IMR-90 (cell line): ENCODE measurements at regions not wholly inside any gene's neighbourhood (a gene's known extent, or its start where the extent isn't known, plus 50 kb on each side); places are given as distances from the start of the nearest gene placed in this dataset.

Experiments used
- ATAC-seq: fragments of 200-7000 bp; cut with Tn5 transposase; 2 replicates; pipeline ENCODE4 v1.9.1; 2020; ENCODE audit warnings: low read depth, mild to moderate bottlenecking, moderate library complexity
- BruUV-seq: library from RNA; stranded (reverse); fragments of 400-500 nt; replicated peaks from 2 replicates; lab custom pipeline; 2021; lab: Mats Ljungman, UMichigan
- CTCF ChIA-PET: fragments of 300-600 bp; formaldehyde crosslinking; extraction: SDS; loops from one replicate; lab custom pipeline; 2021; ENCODE audit warnings: antibody characterized with exemption; lab: Yijun Ruan, JAX
- POLR2A ChIA-PET: fragments of 300-600 bp; sonication (Branson Sonifier 250); formaldehyde crosslinking; loops from one replicate; lab custom pipeline; 2022; ENCODE audit warnings: antibody characterized with exemption; ENCODE audit not compliant: unreplicated experiment; lab: Charles Lee
- DNase-seq: peaks from one replicate; pipeline ENCODE4 v3.0.0; 2013
- H2AFZ ChIP-seq: replicated peaks from 2 replicates; pipeline ENCODE3; 2013; ENCODE audit warnings: low read length, mild to moderate bottlenecking; ENCODE audit not compliant: poor library complexity
- H2AK5ac ChIP-seq: 2 replicates; pipeline ENCODE4 v1.6.1; 2013; ENCODE audit warnings: low read depth, low read length, inconsistent platforms
- H2AK9ac ChIP-seq: replicated peaks from 2 replicates; pipeline ENCODE3; 2013; ENCODE audit warnings: mild to moderate bottlenecking, low read depth, low read length, moderate library complexity; ENCODE audit not compliant: poor library complexity
- H2BK120ac ChIP-seq: 2 replicates; pipeline ENCODE4 v1.6.1; 2013; ENCODE audit warnings: low read depth, low read length, inconsistent platforms
- H2BK15ac ChIP-seq: 3 replicates; pipeline ENCODE4 v1.6.1; 2013; ENCODE audit warnings: low read depth, low read length, inconsistent platforms
- H2BK20ac ChIP-seq: 2 replicates; pipeline ENCODE4 v1.6.1; 2013; ENCODE audit warnings: low read depth, mild to moderate bottlenecking, inconsistent platforms, low read length, moderate library complexity
- H2BK5ac ChIP-seq: 2 replicates; pipeline ENCODE4 v1.6.1; 2013; ENCODE audit warnings: mild to moderate bottlenecking, low read depth, low read length, inconsistent platforms; ENCODE audit not compliant: poor library complexity, severe bottlenecking
- H3K14ac ChIP-seq: replicated peaks from 2 replicates; pipeline ENCODE4 v1.6.1; 2013; ENCODE audit warnings: low read depth, low read length, inconsistent platforms
- H3K18ac ChIP-seq: 2 replicates; pipeline ENCODE4 v1.6.1; 2013; ENCODE audit warnings: low read depth, low read length, control low read depth
- H3K23ac ChIP-seq: 2 replicates; pipeline ENCODE4 v1.6.1; 2013; ENCODE audit warnings: low read depth, low read length, inconsistent platforms
- H3K27ac ChIP-seq: 2 replicates; pipeline ENCODE4 v1.5.1; 2013; ENCODE audit warnings: mild to moderate bottlenecking, control low read depth, low read length; ENCODE audit not compliant: insufficient read depth
- H3K27me3 ChIP-seq: 2 replicates; pipeline ENCODE4 v1.6.1; 2013; ENCODE audit warnings: low read length; ENCODE audit not compliant: control insufficient read depth, insufficient read depth
- H3K36me3 ChIP-seq: 2 replicates; pipeline ENCODE4 v1.6.1; 2013; ENCODE audit warnings: low read length, mixed read lengths; ENCODE audit not compliant: control insufficient read depth, insufficient read depth
- H3K4ac ChIP-seq: 2 replicates; pipeline ENCODE4 v1.6.1; 2013; ENCODE audit warnings: low read depth, low read length, inconsistent platforms
- H3K4me1 ChIP-seq: 2 replicates; pipeline ENCODE4 v1.6.1; 2013; ENCODE audit warnings: low read length, mixed read lengths; ENCODE audit not compliant: control insufficient read depth, insufficient read depth
- H3K4me2 ChIP-seq: 2 replicates; pipeline ENCODE4 v1.6.1; 2013; ENCODE audit warnings: low read depth, mild to moderate bottlenecking, control low read depth, low read length, moderate library complexity
- H3K4me3 ChIP-seq: 2 replicates; pipeline ENCODE4 v1.5.1; 2013; ENCODE audit warnings: low read depth, mild to moderate bottlenecking, control low read depth, low read length, moderate library complexity; ENCODE audit not compliant: insufficient read depth
- H3K56ac ChIP-seq: 2 replicates; pipeline ENCODE4 v1.6.1; 2013; ENCODE audit warnings: low read length, inconsistent platforms; ENCODE audit not compliant: insufficient read depth; ENCODE audit errors: extremely low read depth
- H3K79me1 ChIP-seq, 2 experiments: 2 replicates each; pipeline ENCODE4 v1.6.1; 2013; ENCODE audit warnings: low read length in 2 of 2, inconsistent platforms in 1 of 2, low read depth in 1 of 2
- H3K9ac ChIP-seq: 2 replicates; pipeline ENCODE4 v1.6.1; 2013; ENCODE audit warnings: low read depth, low read length, control low read depth
- H3K9me1 ChIP-seq: 2 replicates; pipeline ENCODE4 v1.6.1; 2013; ENCODE audit warnings: low read length, inconsistent platforms; ENCODE audit not compliant: insufficient read depth
- H3K9me3 ChIP-seq: 2 replicates; pipeline ENCODE4 v1.6.1; 2013; ENCODE audit warnings: low read length; ENCODE audit not compliant: control insufficient read depth, insufficient read depth
- H4K20me1 ChIP-seq: 2 replicates; pipeline ENCODE4 v1.6.1; 2013; ENCODE audit warnings: low read length, inconsistent platforms; ENCODE audit not compliant: insufficient read depth
- H4K5ac ChIP-seq: 2 replicates; pipeline ENCODE4 v1.6.1; 2013; ENCODE audit warnings: mild to moderate bottlenecking, low read depth, low read length, control low read depth
- H4K8ac ChIP-seq, 2 experiments: 2 replicates each; pipeline ENCODE4 v1.6.1; 2013; ENCODE audit warnings: low read depth in 2 of 2, low read length in 2 of 2, control low read depth in 1 of 2, inconsistent platforms in 1 of 2
- H4K91ac ChIP-seq: 2 replicates; pipeline ENCODE4 v1.6.1; 2013; ENCODE audit warnings: low read depth, low read length, inconsistent platforms; ENCODE audit not compliant: insufficient read depth
- BHLHE40 ChIP-seq: fragments of 150-350 bp; IDR thresholded peaks from 2 replicates; pipeline ENCODE4 v1.6.1; 2016; ENCODE audit warnings: mild to moderate bottlenecking, low read depth, low read length
- CEBPB ChIP-seq: IDR thresholded peaks from 2 replicates; pipeline ENCODE4 v1.6.1; 2012; ENCODE audit warnings: low read depth, low read length, improper control_type of control experiment
- CHD1 ChIP-seq: IDR thresholded peaks from 2 replicates; pipeline ENCODE4 v1.6.1; 2012; ENCODE audit warnings: low read depth, low read length, improper control_type of control experiment
- FOS ChIP-seq: fragments of 150-350 bp; IDR thresholded peaks from 2 replicates; pipeline ENCODE4 v1.6.1; 2016; ENCODE audit warnings: low read depth, low read length
- MAFK ChIP-seq: IDR thresholded peaks from 2 replicates; pipeline ENCODE4 v1.6.1; 2012; ENCODE audit warnings: low read depth, low read length, improper control_type of control experiment
- MAZ ChIP-seq: IDR thresholded peaks from 2 replicates; pipeline ENCODE4 v1.6.1; 2012; ENCODE audit warnings: low read depth, mild to moderate bottlenecking, low read length, improper control_type of control experiment, moderate library complexity, borderline replicate concordance
- MXI1 ChIP-seq: IDR thresholded peaks from 2 replicates; pipeline ENCODE4 v1.6.1; 2012; ENCODE audit warnings: low read depth, mild to moderate bottlenecking, low read length, moderate library complexity, borderline replicate concordance
- NFE2L2 ChIP-seq: fragments of 150-350 bp; IDR thresholded peaks from 2 replicates; pipeline ENCODE4 v1.6.1; 2016; ENCODE audit warnings: low read depth, mild to moderate bottlenecking, low read length
- POLR2A ChIP-seq: IDR thresholded peaks from 2 replicates; pipeline ENCODE4 v1.6.1; 2012; ENCODE audit warnings: mild to moderate bottlenecking, low read depth, low read length
- RAD21 ChIP-seq: IDR thresholded peaks from 2 replicates; pipeline ENCODE4 v1.6.1; 2012; ENCODE audit warnings: low read length, improper control_type of control experiment
- RCOR1 ChIP-seq: IDR thresholded peaks from 2 replicates; pipeline ENCODE4 v1.6.1; 2012; ENCODE audit warnings: mild to moderate bottlenecking, low read length, improper control_type of control experiment; ENCODE audit not compliant: insufficient replicate concordance
- RFX5 ChIP-seq: IDR thresholded peaks from 2 replicates; pipeline ENCODE4 v1.8.0; 2012; ENCODE audit warnings: low read depth, mild to moderate bottlenecking, low read length, moderate library complexity
- SMC3 ChIP-seq: fragments of 150-350 bp; IDR thresholded peaks from 2 replicates; pipeline ENCODE4 v1.6.1; 2016; ENCODE audit warnings: low read depth, mild to moderate bottlenecking, antibody characterized with exemption, low read length, moderate library complexity
- WGBS, 2 experiments: methylation state at CpG; one replicate each; pipeline versions ENCODE4 v1.1.5 to v1.1.7; 2013; ENCODE audit warnings: missing lambda C conversion rate in 2 of 2; ENCODE audit not compliant: insufficient read length in 1 of 2; ENCODE audit errors: extremely low coverage in 2 of 2; 5-methylcytosine and 5-hydroxymethylcytosine counted together
- dilution Hi-C: fragments of 300-500 bp; cut with HindIII; formaldehyde crosslinking; loops from one replicate; pipeline ENCODE4 v1.14.3; 2018; ENCODE audit warnings: low sequenced_read_pairs; ENCODE audit not compliant: unreplicated experiment
- in situ Hi-C: fragments of 300-500 bp; cut with MboI; formaldehyde crosslinking; loops from 3 replicates; pipeline ENCODE4 v1.14.3; 2019; ENCODE audit warnings: low sequenced_read_pairs, inconsistent platforms, mixed read lengths
- intact Hi-C: fragments of 100-400 bp; cut with micrococcal nuclease; formaldehyde crosslinking; loops from 2 replicates; pipeline ENCODE4 v1.10.0; 2022
- TF ChIP-seq, protein P1 (sequence below): conservative IDR thresholded peaks from 2 replicates; pipeline ENCODE4 v1.5.1; 2012; ENCODE audit warnings: mild to moderate bottlenecking, low read depth, low read length, improper control_type of control experiment
- TF ChIP-seq, protein P2 (sequence below): fragments of 150-350 bp; IDR thresholded peaks from 2 replicates; pipeline ENCODE4 v1.6.1; 2017; ENCODE audit warnings: mild to moderate bottlenecking, antibody characterized with exemption, low read length, low read depth
- TF ChIP-seq, protein P3 (sequence below): fragments of 150-350 bp; IDR thresholded peaks from 2 replicates; pipeline ENCODE4 v1.6.1; 2016; ENCODE audit warnings: low read depth, mild to moderate bottlenecking, low read length, moderate library complexity, borderline replicate concordance

DNA sequence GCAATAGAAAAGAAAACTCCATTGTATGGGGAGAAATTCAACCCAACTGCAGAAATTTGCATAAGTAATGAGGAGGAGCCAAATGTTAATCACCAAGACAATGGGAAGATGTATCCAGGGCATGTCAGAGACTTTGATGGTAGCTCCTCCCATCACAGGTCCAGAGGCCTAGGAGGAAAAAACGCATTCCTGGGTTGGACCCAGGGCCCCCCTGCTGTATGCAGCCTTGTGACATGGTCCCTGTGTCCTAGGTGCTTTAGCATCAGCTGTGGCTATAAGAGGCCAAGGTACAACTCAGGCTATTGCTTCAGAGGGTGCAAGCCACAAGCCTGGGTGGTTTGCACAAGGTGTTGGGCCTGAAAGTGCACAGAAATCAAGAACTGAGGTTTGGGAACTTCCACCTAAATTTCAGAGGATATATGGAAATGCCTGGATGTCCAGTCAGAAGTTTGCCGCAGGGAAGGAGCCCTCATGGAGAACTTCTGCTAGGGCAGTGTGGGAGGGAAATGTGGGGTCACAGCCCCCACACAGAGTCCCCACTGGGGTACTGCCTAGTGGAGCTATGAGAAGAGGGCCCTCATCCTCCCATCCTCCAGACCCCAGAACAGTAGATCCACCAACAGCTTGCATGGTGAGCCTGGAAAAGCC lies 162.3 kb downstream of the TGFB2 start:
- Histone ChIP-seq H4K5ac (no peak overlapping the region), H3K4me3 (no peak overlapping the region), H4K8ac (no peak overlapping the region), H3K27ac (no peak overlapping the region), H2BK5ac (no peak overlapping the region), H3K23ac (no peak overlapping the region), H3K18ac (no peak overlapping the region), H3K14ac (no peak overlapping the region), H3K4ac (no peak overlapping the region), H3K9me3 (peaks cover 11% of the 10 kb centered on the region), H2AK9ac (no peak overlapping the region), H3K4me1 (no peaks in the 10 kb centered on the region), H4K91ac (no peak overlapping the region), H3K4me2 (no peak overlapping the region), H2BK20ac (no peak overlapping the region), H3K27me3 (no peaks in the 10 kb centered on the region), H3K79me1 (no peaks in the 10 kb centered on the region), H3K9ac (no peak overlapping the region), H3K9me1 (no peaks in the 10 kb centered on the region), H2AFZ (no peak overlapping the region), H2BK15ac (no peak overlapping the region), H2BK120ac (no peak overlapping the region), H3K36me3 (no peaks in the 10 kb centered on the region), H4K20me1 (no peaks in the 10 kb centered on the region), H3K56ac (no peak overlapping the region), H2AK5ac (no peak overlapping the region)
- BruUV-seq = no TSS peak
- ChIA-PET POLR2A (no interaction called here), CTCF (no interaction called here)
- ATAC-seq = no peak
- TF ChIP-seq MAFK (no peak), CEBPB (no peak), RCOR1 (no peak), MAZ (no peak), RFX5 (no peak), CHD1 (no peak), SMC3 (no peak), BHLHE40 (no peak), FOS (no peak), RAD21 (no peak), POLR2A (no peak), NFE2L2 (no peak), MXI1 (no peak)
- TF ChIP-seq, protein P1, sequence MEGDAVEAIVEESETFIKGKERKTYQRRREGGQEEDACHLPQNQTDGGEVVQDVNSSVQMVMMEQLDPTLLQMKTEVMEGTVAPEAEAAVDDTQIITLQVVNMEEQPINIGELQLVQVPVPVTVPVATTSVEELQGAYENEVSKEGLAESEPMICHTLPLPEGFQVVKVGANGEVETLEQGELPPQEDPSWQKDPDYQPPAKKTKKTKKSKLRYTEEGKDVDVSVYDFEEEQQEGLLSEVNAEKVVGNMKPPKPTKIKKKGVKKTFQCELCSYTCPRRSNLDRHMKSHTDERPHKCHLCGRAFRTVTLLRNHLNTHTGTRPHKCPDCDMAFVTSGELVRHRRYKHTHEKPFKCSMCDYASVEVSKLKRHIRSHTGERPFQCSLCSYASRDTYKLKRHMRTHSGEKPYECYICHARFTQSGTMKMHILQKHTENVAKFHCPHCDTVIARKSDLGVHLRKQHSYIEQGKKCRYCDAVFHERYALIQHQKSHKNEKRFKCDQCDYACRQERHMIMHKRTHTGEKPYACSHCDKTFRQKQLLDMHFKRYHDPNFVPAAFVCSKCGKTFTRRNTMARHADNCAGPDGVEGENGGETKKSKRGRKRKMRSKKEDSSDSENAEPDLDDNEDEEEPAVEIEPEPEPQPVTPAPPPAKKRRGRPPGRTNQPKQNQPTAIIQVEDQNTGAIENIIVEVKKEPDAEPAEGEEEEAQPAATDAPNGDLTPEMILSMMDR = no peak
- TF ChIP-seq, protein P2, sequence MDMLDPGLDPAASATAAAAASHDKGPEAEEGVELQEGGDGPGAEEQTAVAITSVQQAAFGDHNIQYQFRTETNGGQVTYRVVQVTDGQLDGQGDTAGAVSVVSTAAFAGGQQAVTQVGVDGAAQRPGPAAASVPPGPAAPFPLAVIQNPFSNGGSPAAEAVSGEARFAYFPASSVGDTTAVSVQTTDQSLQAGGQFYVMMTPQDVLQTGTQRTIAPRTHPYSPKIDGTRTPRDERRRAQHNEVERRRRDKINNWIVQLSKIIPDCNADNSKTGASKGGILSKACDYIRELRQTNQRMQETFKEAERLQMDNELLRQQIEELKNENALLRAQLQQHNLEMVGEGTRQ = no peak
- TF ChIP-seq, protein P3, sequence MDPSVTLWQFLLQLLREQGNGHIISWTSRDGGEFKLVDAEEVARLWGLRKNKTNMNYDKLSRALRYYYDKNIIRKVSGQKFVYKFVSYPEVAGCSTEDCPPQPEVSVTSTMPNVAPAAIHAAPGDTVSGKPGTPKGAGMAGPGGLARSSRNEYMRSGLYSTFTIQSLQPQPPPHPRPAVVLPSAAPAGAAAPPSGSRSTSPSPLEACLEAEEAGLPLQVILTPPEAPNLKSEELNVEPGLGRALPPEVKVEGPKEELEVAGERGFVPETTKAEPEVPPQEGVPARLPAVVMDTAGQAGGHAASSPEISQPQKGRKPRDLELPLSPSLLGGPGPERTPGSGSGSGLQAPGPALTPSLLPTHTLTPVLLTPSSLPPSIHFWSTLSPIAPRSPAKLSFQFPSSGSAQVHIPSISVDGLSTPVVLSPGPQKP = no peak
- in situ Hi-C loops = no loop called here
- intact Hi-C loops = no loop called here
- no peak for DNase-seq
- dilution Hi-C loops = no loop called here
- 71% methylated on average over 1 of the region's 2 CpGs; no CpG with 5 or more reads in 1 of the 2 experiments for WGBS, 2 experiments
